IMR-90 (cell line): ENCODE measurements at regions not wholly inside any gene's neighbourhood (a gene's known extent, or its start where the extent isn't known, plus 50 kb on each side); places are given as distances from the start of the nearest gene placed in this dataset.

ENCODE experiments used
- ATAC-seq: fragments of 200-7000 bp; cut with Tn5 transposase; 2 replicates; pipeline ENCODE4 v1.9.1; 2020; ENCODE audit warnings: low read depth, mild to moderate bottlenecking, moderate library complexity
- BruUV-seq: library from RNA; stranded (reverse); fragments of 400-500 nt; replicated peaks from 2 replicates; lab custom pipeline; 2021; lab: Mats Ljungman, UMichigan
- CTCF ChIA-PET: fragments of 300-600 bp; formaldehyde crosslinking; extraction: SDS; loops from one replicate; lab custom pipeline; 2021; ENCODE audit warnings: antibody characterized with exemption; lab: Yijun Ruan, JAX
- POLR2A ChIA-PET: fragments of 300-600 bp; sonication (Branson Sonifier 250); formaldehyde crosslinking; loops from one replicate; lab custom pipeline; 2022; ENCODE audit warnings: antibody characterized with exemption; ENCODE audit not compliant: unreplicated experiment; lab: Charles Lee
- DNase-seq: peaks from one replicate; pipeline ENCODE4 v3.0.0; 2013
- H2AFZ ChIP-seq: replicated peaks from 2 replicates; pipeline ENCODE3; 2013; ENCODE audit warnings: low read length, mild to moderate bottlenecking; ENCODE audit not compliant: poor library complexity
- H2AK5ac ChIP-seq: 2 replicates; pipeline ENCODE4 v1.6.1; 2013; ENCODE audit warnings: low read depth, low read length, inconsistent platforms
- H2AK9ac ChIP-seq: replicated peaks from 2 replicates; pipeline ENCODE3; 2013; ENCODE audit warnings: mild to moderate bottlenecking, low read depth, low read length, moderate library complexity; ENCODE audit not compliant: poor library complexity
- H2BK120ac ChIP-seq: 2 replicates; pipeline ENCODE4 v1.6.1; 2013; ENCODE audit warnings: low read depth, low read length, inconsistent platforms
- H2BK15ac ChIP-seq: 3 replicates; pipeline ENCODE4 v1.6.1; 2013; ENCODE audit warnings: low read depth, low read length, inconsistent platforms
- H2BK20ac ChIP-seq: 2 replicates; pipeline ENCODE4 v1.6.1; 2013; ENCODE audit warnings: low read depth, mild to moderate bottlenecking, inconsistent platforms, low read length, moderate library complexity
- H2BK5ac ChIP-seq: 2 replicates; pipeline ENCODE4 v1.6.1; 2013; ENCODE audit warnings: mild to moderate bottlenecking, low read depth, low read length, inconsistent platforms; ENCODE audit not compliant: poor library complexity, severe bottlenecking
- H3K14ac ChIP-seq: replicated peaks from 2 replicates; pipeline ENCODE4 v1.6.1; 2013; ENCODE audit warnings: low read depth, low read length, inconsistent platforms
- H3K18ac ChIP-seq: 2 replicates; pipeline ENCODE4 v1.6.1; 2013; ENCODE audit warnings: low read depth, low read length, control low read depth
- H3K23ac ChIP-seq: 2 replicates; pipeline ENCODE4 v1.6.1; 2013; ENCODE audit warnings: low read depth, low read length, inconsistent platforms
- H3K27ac ChIP-seq: 2 replicates; pipeline ENCODE4 v1.5.1; 2013; ENCODE audit warnings: mild to moderate bottlenecking, control low read depth, low read length; ENCODE audit not compliant: insufficient read depth
- H3K27me3 ChIP-seq: 2 replicates; pipeline ENCODE4 v1.6.1; 2013; ENCODE audit warnings: low read length; ENCODE audit not compliant: control insufficient read depth, insufficient read depth
- H3K36me3 ChIP-seq: 2 replicates; pipeline ENCODE4 v1.6.1; 2013; ENCODE audit warnings: low read length, mixed read lengths; ENCODE audit not compliant: control insufficient read depth, insufficient read depth
- H3K4ac ChIP-seq: 2 replicates; pipeline ENCODE4 v1.6.1; 2013; ENCODE audit warnings: low read depth, low read length, inconsistent platforms
- H3K4me1 ChIP-seq: 2 replicates; pipeline ENCODE4 v1.6.1; 2013; ENCODE audit warnings: low read length, mixed read lengths; ENCODE audit not compliant: control insufficient read depth, insufficient read depth
- H3K4me2 ChIP-seq: 2 replicates; pipeline ENCODE4 v1.6.1; 2013; ENCODE audit warnings: low read depth, mild to moderate bottlenecking, control low read depth, low read length, moderate library complexity
- H3K4me3 ChIP-seq: 2 replicates; pipeline ENCODE4 v1.5.1; 2013; ENCODE audit warnings: low read depth, mild to moderate bottlenecking, control low read depth, low read length, moderate library complexity; ENCODE audit not compliant: insufficient read depth
- H3K56ac ChIP-seq: 2 replicates; pipeline ENCODE4 v1.6.1; 2013; ENCODE audit warnings: low read length, inconsistent platforms; ENCODE audit not compliant: insufficient read depth; ENCODE audit errors: extremely low read depth
- H3K79me1 ChIP-seq, 2 experiments: 2 replicates each; pipeline ENCODE4 v1.6.1; 2013; ENCODE audit warnings: low read length in 2 of 2, inconsistent platforms in 1 of 2, low read depth in 1 of 2
- H3K9ac ChIP-seq: 2 replicates; pipeline ENCODE4 v1.6.1; 2013; ENCODE audit warnings: low read depth, low read length, control low read depth
- H3K9me1 ChIP-seq: 2 replicates; pipeline ENCODE4 v1.6.1; 2013; ENCODE audit warnings: low read length, inconsistent platforms; ENCODE audit not compliant: insufficient read depth
- H3K9me3 ChIP-seq: 2 replicates; pipeline ENCODE4 v1.6.1; 2013; ENCODE audit warnings: low read length; ENCODE audit not compliant: control insufficient read depth, insufficient read depth
- H4K20me1 ChIP-seq: 2 replicates; pipeline ENCODE4 v1.6.1; 2013; ENCODE audit warnings: low read length, inconsistent platforms; ENCODE audit not compliant: insufficient read depth
- H4K5ac ChIP-seq: 2 replicates; pipeline ENCODE4 v1.6.1; 2013; ENCODE audit warnings: mild to moderate bottlenecking, low read depth, low read length, control low read depth
- H4K8ac ChIP-seq, 2 experiments: 2 replicates each; pipeline ENCODE4 v1.6.1; 2013; ENCODE audit warnings: low read depth in 2 of 2, low read length in 2 of 2, control low read depth in 1 of 2, inconsistent platforms in 1 of 2
- H4K91ac ChIP-seq: 2 replicates; pipeline ENCODE4 v1.6.1; 2013; ENCODE audit warnings: low read depth, low read length, inconsistent platforms; ENCODE audit not compliant: insufficient read depth
- BHLHE40 ChIP-seq: fragments of 150-350 bp; IDR thresholded peaks from 2 replicates; pipeline ENCODE4 v1.6.1; 2016; ENCODE audit warnings: mild to moderate bottlenecking, low read depth, low read length
- CEBPB ChIP-seq: IDR thresholded peaks from 2 replicates; pipeline ENCODE4 v1.6.1; 2012; ENCODE audit warnings: low read depth, low read length, improper control_type of control experiment
- FOS ChIP-seq: fragments of 150-350 bp; IDR thresholded peaks from 2 replicates; pipeline ENCODE4 v1.6.1; 2016; ENCODE audit warnings: low read depth, low read length
- MAFK ChIP-seq: IDR thresholded peaks from 2 replicates; pipeline ENCODE4 v1.6.1; 2012; ENCODE audit warnings: low read depth, low read length, improper control_type of control experiment
- MAZ ChIP-seq: IDR thresholded peaks from 2 replicates; pipeline ENCODE4 v1.6.1; 2012; ENCODE audit warnings: low read depth, mild to moderate bottlenecking, low read length, improper control_type of control experiment, moderate library complexity, borderline replicate concordance
- MXI1 ChIP-seq: IDR thresholded peaks from 2 replicates; pipeline ENCODE4 v1.6.1; 2012; ENCODE audit warnings: low read depth, mild to moderate bottlenecking, low read length, moderate library complexity, borderline replicate concordance
- POLR2A ChIP-seq: IDR thresholded peaks from 2 replicates; pipeline ENCODE4 v1.6.1; 2012; ENCODE audit warnings: mild to moderate bottlenecking, low read depth, low read length
- RCOR1 ChIP-seq: IDR thresholded peaks from 2 replicates; pipeline ENCODE4 v1.6.1; 2012; ENCODE audit warnings: mild to moderate bottlenecking, low read length, improper control_type of control experiment; ENCODE audit not compliant: insufficient replicate concordance
- WGBS, 2 experiments: methylation state at CpG; one replicate each; pipeline versions ENCODE4 v1.1.5 to v1.1.7; 2013; ENCODE audit warnings: missing lambda C conversion rate in 2 of 2; ENCODE audit not compliant: insufficient read length in 1 of 2; ENCODE audit errors: extremely low coverage in 2 of 2; 5-methylcytosine and 5-hydroxymethylcytosine counted together
- dilution Hi-C: fragments of 300-500 bp; cut with HindIII; formaldehyde crosslinking; loops from one replicate; pipeline ENCODE4 v1.14.3; 2018; ENCODE audit warnings: low sequenced_read_pairs; ENCODE audit not compliant: unreplicated experiment
- in situ Hi-C: fragments of 300-500 bp; cut with MboI; formaldehyde crosslinking; loops from 3 replicates; pipeline ENCODE4 v1.14.3; 2019; ENCODE audit warnings: low sequenced_read_pairs, inconsistent platforms, mixed read lengths
- intact Hi-C: fragments of 100-400 bp; cut with micrococcal nuclease; formaldehyde crosslinking; loops from 2 replicates; pipeline ENCODE4 v1.10.0; 2022
- TF ChIP-seq, protein P1 (sequence below): fragments of 150-350 bp; IDR thresholded peaks from 2 replicates; pipeline ENCODE4 v1.6.1; 2016; ENCODE audit warnings: low read depth, mild to moderate bottlenecking, low read length, moderate library complexity, borderline replicate concordance
- TF ChIP-seq, protein P2 (sequence below): conservative IDR thresholded peaks from 2 replicates; pipeline ENCODE4 v1.5.1; 2012; ENCODE audit warnings: mild to moderate bottlenecking, low read depth, low read length, improper control_type of control experiment

DNA sequence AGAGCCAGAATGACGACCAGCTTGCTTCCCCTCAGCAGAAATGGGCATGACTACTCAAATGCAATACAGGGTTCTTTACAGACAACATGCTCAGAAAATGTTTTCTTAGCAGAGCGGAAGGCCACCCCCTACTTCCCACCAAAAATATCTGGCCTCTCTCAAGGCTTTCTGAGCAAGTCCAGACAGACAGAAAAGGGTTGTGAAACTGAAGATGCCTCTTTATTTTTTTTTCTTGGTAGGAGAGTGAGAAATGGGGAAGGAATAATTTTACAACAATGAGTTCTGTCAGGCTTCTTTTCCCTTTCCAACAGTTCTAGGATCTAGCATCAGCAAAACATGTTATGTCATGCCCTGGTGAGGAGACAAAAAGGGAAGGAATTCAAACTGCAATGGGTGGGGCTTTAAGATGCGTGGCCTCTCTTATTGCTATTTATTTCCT lies 172.0 kb upstream of the CAMK1G start:
- Histone ChIP-seq H2AK5ac (peak overlapping the region; percentile 55; the same call in 1 of the 2 replicates), H2BK15ac (0 out of 3 replicates have a peak overlapping the region, but pooled peaks have one; percentile 49), H4K5ac (peak overlapping the region; percentile 17), H3K36me3 (no peaks in the 10 kb centered on the region), H3K9me1 (no peaks in the 10 kb centered on the region; the same call in 1 of the 2 replicates), H3K4ac (peak overlapping the region; percentile 42), H3K79me1 (no peaks in the 10 kb centered on the region), H3K18ac (peak overlapping the region; percentile 31), H3K23ac (no peak overlapping the region), H3K4me1 (peaks cover 10% of the 10 kb centered on the region), H3K14ac (no peak overlapping the region), H3K9ac (no peak overlapping the region), H2BK120ac (peak overlapping the region; percentile 71), H3K27me3 (no peaks in the 10 kb centered on the region; the same call in 1 of the 2 replicates), H2AFZ (no peak overlapping the region), H2AK9ac (peak overlapping the region; percentile 0), H3K4me2 (no peak overlapping the region), H2BK20ac (peak overlapping the region; percentile 27; the same call in 1 of the 2 replicates), H3K4me3 (no peak overlapping the region), H4K20me1 (no peaks in the 10 kb centered on the region), H3K27ac (peak overlapping the region; percentile 39), H4K91ac (peak overlapping the region; percentile 49), H3K9me3 (peaks cover 2% of the 10 kb centered on the region; the same call in 1 of the 2 replicates), H2BK5ac (peak overlapping the region; percentile 43), H3K56ac (0 out of 2 replicates have a peak overlapping the region, but pooled peaks have one; percentile 6), H4K8ac (peak overlapping the region in 1 of 2 experiments; percentile 59; a peak in 2 of 4 replicates)
- ATAC-seq (peak; percentile 54; the same call in 1 of the 2 replicates), DNase-seq (peak; percentile 41)
- intact Hi-C loops (no loop called here), dilution Hi-C loops (no loop called here), in situ Hi-C loops (no loop called here)
- no TSS peak for BruUV-seq
- ChIA-PET POLR2A (no interaction called here), CTCF (interaction anchor here (0.7 kb wide), 1 partner anchor 34 kb away, joined by 3 read pairs; no protein-coding TSS in a partner anchor)
- WGBS, 2 experiments, result no CpG with 5 or more reads among the region's 3 CpGs
- TF ChIP-seq, protein P1, sequence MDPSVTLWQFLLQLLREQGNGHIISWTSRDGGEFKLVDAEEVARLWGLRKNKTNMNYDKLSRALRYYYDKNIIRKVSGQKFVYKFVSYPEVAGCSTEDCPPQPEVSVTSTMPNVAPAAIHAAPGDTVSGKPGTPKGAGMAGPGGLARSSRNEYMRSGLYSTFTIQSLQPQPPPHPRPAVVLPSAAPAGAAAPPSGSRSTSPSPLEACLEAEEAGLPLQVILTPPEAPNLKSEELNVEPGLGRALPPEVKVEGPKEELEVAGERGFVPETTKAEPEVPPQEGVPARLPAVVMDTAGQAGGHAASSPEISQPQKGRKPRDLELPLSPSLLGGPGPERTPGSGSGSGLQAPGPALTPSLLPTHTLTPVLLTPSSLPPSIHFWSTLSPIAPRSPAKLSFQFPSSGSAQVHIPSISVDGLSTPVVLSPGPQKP, result no peak
- no peak for TF ChIP-seq MXI1
- no peak for TF ChIP-seq MAZ
- TF ChIP-seq RCOR1, result no peak
- TF ChIP-seq MAFK, result no peak
- no peak for TF ChIP-seq CEBPB
- TF ChIP-seq, protein P2, sequence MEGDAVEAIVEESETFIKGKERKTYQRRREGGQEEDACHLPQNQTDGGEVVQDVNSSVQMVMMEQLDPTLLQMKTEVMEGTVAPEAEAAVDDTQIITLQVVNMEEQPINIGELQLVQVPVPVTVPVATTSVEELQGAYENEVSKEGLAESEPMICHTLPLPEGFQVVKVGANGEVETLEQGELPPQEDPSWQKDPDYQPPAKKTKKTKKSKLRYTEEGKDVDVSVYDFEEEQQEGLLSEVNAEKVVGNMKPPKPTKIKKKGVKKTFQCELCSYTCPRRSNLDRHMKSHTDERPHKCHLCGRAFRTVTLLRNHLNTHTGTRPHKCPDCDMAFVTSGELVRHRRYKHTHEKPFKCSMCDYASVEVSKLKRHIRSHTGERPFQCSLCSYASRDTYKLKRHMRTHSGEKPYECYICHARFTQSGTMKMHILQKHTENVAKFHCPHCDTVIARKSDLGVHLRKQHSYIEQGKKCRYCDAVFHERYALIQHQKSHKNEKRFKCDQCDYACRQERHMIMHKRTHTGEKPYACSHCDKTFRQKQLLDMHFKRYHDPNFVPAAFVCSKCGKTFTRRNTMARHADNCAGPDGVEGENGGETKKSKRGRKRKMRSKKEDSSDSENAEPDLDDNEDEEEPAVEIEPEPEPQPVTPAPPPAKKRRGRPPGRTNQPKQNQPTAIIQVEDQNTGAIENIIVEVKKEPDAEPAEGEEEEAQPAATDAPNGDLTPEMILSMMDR, result no peak
- TF ChIP-seq POLR2A, result no peak
- TF ChIP-seq FOS, result no peak
- no peak for TF ChIP-seq BHLHE40
